GM23338 (cell line): ENCODE measurements at regions not wholly inside any gene's neighbourhood (a gene's known extent, or its start where the extent isn't known, plus 50 kb on each side); places are given as distances from the start of the nearest gene placed in this dataset.

Experiments used
- EZH2phosphoT487 ChIP-seq: fragments of 200-600 bp; sonication (generic); IDR thresholded peaks from one replicate; pipeline ENCODE4 v1.8.1; 2018; ENCODE audit warnings: antibody characterized with exemption; ENCODE audit not compliant: unreplicated experiment
- JUNB ChIP-seq: IDR thresholded peaks from one replicate; pipeline ENCODE4 v1.6.1; 2016; ENCODE audit warnings: antibody characterized with exemption; ENCODE audit not compliant: unreplicated experiment
- POLR2AphosphoS5 ChIP-seq: IDR thresholded peaks from 2 replicates; pipeline ENCODE4 v1.6.1; 2016; ENCODE audit warnings: antibody characterized with exemption, low read depth
- TF ChIP-seq, protein P1 (sequence below), 2 experiments: fragments of 200-600 bp in 1 of 2; sonication (generic) in 1 of 2; conservative IDR thresholded peaks; 2 replicates each; pipeline versions ENCODE4 v1.5.1 to v1.6.1; 2016 to 2017; ENCODE audit warnings: antibody characterized with exemption in 2 of 2, low read depth in 2 of 2, mild to moderate bottlenecking in 2 of 2, moderate library complexity in 1 of 2
- TF ChIP-seq, protein P2 (sequence below): fragments of 250-450 bp; sonication (Bioruptor Pico); IDR thresholded peaks from 2 replicates; pipeline ENCODE4 v1.5.0; 2020; ENCODE audit warnings: mild to moderate bottlenecking, moderate library complexity
- TF ChIP-seq, protein P3 (sequence below): IDR thresholded peaks from one replicate; pipeline ENCODE4 v1.6.1; 2018; ENCODE audit warnings: antibody characterized with exemption; ENCODE audit not compliant: unreplicated experiment

DNA sequence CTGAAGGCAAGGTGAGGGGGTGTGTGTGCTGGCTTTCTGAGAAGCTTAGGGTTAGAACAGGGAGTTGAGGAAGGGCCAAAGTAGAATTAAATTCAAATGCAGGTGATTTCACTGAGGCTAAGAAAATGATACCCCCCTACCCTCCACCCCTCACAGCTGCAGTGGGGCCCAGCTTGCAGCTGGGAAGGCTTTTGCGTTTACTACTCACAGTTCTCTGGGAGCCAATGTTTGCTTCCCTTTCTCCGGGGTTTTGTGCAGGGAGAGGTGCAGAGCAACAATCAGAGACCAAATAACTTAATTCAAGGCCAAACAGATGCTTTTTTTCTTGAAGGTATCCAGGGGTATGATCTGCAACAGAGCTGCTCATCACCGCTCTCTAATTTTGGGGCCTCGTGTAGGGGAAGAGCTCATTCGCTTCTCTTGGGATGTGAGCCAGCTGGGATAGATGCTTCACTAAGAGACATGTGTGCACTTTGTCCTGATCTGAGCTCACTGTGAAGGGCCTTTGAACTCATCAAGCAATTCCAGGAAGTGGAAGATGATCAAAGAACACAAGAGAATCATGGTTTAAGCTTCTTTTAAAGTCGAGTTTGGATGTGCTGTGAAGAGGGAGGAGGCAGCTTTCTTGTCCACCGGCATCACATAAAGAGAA is 122.7 kb upstream of the C1GALT1C1 start:
- TF ChIP-seq, protein P1, sequence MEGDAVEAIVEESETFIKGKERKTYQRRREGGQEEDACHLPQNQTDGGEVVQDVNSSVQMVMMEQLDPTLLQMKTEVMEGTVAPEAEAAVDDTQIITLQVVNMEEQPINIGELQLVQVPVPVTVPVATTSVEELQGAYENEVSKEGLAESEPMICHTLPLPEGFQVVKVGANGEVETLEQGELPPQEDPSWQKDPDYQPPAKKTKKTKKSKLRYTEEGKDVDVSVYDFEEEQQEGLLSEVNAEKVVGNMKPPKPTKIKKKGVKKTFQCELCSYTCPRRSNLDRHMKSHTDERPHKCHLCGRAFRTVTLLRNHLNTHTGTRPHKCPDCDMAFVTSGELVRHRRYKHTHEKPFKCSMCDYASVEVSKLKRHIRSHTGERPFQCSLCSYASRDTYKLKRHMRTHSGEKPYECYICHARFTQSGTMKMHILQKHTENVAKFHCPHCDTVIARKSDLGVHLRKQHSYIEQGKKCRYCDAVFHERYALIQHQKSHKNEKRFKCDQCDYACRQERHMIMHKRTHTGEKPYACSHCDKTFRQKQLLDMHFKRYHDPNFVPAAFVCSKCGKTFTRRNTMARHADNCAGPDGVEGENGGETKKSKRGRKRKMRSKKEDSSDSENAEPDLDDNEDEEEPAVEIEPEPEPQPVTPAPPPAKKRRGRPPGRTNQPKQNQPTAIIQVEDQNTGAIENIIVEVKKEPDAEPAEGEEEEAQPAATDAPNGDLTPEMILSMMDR (conservative IDR thresholded peaks at IDR 0.05; ENCODE audit: low read depth in 2 of 2) = no peak
- TF ChIP-seq, protein P2, sequence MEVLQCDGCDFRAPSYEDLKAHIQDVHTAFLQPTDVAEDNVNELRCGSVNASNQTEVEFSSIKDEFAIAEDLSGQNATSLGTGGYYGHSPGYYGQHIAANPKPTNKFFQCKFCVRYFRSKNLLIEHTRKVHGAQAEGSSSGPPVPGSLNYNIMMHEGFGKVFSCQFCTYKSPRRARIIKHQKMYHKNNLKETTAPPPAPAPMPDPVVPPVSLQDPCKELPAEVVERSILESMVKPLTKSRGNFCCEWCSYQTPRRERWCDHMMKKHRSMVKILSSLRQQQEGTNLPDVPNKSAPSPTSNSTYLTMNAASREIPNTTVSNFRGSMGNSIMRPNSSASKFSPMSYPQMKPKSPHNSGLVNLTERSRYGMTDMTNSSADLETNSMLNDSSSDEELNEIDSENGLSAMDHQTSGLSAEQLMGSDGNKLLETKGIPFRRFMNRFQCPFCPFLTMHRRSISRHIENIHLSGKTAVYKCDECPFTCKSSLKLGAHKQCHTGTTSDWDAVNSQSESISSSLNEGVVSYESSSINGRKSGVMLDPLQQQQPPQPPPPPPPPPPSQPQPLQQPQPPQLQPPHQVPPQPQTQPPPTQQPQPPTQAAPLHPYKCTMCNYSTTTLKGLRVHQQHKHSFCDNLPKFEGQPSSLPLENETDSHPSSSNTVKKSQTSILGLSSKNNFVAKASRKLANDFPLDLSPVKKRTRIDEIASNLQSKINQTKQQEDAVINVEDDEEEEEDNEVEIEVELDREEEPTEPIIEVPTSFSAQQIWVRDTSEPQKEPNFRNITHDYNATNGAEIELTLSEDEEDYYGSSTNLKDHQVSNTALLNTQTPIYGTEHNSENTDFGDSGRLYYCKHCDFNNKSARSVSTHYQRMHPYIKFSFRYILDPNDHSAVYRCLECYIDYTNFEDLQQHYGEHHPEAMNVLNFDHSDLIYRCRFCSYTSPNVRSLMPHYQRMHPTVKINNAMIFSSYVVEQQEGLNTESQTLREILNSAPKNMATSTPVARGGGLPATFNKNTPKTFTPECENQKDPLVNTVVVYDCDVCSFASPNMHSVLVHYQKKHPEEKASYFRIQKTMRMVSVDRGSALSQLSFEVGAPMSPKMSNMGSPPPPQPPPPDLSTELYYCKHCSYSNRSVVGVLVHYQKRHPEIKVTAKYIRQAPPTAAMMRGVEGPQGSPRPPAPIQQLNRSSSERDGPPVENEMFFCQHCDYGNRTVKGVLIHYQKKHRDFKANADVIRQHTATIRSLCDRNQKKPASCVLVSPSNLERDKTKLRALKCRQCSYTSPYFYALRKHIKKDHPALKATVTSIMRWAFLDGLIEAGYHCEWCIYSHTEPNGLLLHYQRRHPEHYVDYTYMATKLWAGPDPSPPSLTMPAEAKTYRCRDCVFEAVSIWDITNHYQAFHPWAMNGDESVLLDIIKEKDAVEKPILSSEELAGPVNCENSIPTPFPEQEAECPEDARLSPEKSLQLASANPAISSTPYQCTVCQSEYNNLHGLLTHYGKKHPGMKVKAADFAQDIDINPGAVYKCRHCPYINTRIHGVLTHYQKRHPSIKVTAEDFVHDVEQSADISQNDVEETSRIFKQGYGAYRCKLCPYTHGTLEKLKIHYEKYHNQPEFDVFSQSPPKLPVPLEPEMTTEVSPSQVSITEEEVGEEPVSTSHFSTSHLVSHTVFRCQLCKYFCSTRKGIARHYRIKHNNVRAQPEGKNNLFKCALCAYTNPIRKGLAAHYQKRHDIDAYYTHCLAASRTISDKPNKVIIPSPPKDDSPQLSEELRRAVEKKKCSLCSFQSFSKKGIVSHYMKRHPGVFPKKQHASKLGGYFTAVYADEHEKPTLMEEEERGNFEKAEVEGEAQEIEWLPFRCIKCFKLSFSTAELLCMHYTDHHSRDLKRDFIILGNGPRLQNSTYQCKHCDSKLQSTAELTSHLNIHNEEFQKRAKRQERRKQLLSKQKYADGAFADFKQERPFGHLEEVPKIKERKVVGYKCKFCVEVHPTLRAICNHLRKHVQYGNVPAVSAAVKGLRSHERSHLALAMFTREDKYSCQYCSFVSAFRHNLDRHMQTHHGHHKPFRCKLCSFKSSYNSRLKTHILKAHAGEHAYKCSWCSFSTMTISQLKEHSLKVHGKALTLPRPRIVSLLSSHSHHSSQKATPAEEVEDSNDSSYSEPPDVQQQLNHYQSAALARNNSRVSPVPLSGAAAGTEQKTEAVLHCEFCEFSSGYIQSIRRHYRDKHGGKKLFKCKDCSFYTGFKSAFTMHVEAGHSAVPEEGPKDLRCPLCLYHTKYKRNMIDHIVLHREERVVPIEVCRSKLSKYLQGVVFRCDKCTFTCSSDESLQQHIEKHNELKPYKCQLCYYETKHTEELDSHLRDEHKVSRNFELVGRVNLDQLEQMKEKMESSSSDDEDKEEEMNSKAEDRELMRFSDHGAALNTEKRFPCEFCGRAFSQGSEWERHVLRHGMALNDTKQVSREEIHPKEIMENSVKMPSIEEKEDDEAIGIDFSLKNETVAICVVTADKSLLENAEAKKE (CRISPR knock-in tag) = no peak
- TF ChIP-seq POLR2AphosphoS5 (no peak), JUNB (no peak), EZH2phosphoT487 (no peak)
- TF ChIP-seq, protein P3, sequence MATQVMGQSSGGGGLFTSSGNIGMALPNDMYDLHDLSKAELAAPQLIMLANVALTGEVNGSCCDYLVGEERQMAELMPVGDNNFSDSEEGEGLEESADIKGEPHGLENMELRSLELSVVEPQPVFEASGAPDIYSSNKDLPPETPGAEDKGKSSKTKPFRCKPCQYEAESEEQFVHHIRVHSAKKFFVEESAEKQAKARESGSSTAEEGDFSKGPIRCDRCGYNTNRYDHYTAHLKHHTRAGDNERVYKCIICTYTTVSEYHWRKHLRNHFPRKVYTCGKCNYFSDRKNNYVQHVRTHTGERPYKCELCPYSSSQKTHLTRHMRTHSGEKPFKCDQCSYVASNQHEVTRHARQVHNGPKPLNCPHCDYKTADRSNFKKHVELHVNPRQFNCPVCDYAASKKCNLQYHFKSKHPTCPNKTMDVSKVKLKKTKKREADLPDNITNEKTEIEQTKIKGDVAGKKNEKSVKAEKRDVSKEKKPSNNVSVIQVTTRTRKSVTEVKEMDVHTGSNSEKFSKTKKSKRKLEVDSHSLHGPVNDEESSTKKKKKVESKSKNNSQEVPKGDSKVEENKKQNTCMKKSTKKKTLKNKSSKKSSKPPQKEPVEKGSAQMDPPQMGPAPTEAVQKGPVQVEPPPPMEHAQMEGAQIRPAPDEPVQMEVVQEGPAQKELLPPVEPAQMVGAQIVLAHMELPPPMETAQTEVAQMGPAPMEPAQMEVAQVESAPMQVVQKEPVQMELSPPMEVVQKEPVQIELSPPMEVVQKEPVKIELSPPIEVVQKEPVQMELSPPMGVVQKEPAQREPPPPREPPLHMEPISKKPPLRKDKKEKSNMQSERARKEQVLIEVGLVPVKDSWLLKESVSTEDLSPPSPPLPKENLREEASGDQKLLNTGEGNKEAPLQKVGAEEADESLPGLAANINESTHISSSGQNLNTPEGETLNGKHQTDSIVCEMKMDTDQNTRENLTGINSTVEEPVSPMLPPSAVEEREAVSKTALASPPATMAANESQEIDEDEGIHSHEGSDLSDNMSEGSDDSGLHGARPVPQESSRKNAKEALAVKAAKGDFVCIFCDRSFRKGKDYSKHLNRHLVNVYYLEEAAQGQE = no peak
